Thoracic aorta (tissue), 2 donors: ENCODE measurements at regions not wholly inside any gene's neighbourhood (a gene's known extent, or its start where the extent isn't known, plus 50 kb on each side); places are given as distances from the start of the nearest gene placed in this dataset.

Experiments
- ATAC-seq: fragments of 150-250 bp; one replicate; pipeline ENCODE4 v1.8.0; 2017; ENCODE audit warnings: low read depth; ENCODE audit not compliant: insufficient number of reproducible peaks, low FRiP score
- DNase-seq: peaks from one replicate; pipeline ENCODE4 v3.0.0-alpha.2; 2020; ENCODE audit warnings: low spot score
- H3K27ac ChIP-seq, 2 donors: fragments of 200-600 bp; sonication (generic); 1 replicate in 1 of 2; 2 replicates in 1 of 2; pipeline ENCODE4 v1.5.1; 2016; ENCODE audit warnings: mild to moderate bottlenecking in 2 of 2, moderate library complexity in 2 of 2
- H3K27me3 ChIP-seq: fragments of 200-600 bp; sonication (generic); replicated peaks from 2 replicates; pipeline ENCODE4 v1.6.0; 2016; ENCODE audit warnings: mild to moderate bottlenecking; ENCODE audit not compliant: insufficient read depth
- H3K36me3 ChIP-seq: fragments of 200-600 bp; sonication (generic); one replicate; pipeline ENCODE4 v1.5.1; 2016
- H3K4me1 ChIP-seq, 2 donors: fragments of 200-600 bp; sonication (generic); 1 replicate in 1 of 2; 2 replicates in 1 of 2; pipeline versions ENCODE4 v1.5.1 to v1.6.0; 2016; ENCODE audit warnings: low read depth in 2 of 2, mild to moderate bottlenecking in 1 of 2; ENCODE audit not compliant: control insufficient read depth in 1 of 2
- H3K4me3 ChIP-seq: fragments of 200-600 bp; sonication (generic); 2 replicates; pipeline ENCODE4 v1.5.1; 2016; ENCODE audit warnings: mild to moderate bottlenecking
- H3K9me3 ChIP-seq: fragments of 200-600 bp; sonication (generic); 2 replicates; pipeline ENCODE4 v1.5.1; 2016
- CTCF ChIP-seq: fragments of 200-600 bp; sonication (generic); IDR thresholded peaks from one replicate; pipeline ENCODE4 v1.5.1; 2019; ENCODE audit warnings: antibody characterized with exemption

DNA sequence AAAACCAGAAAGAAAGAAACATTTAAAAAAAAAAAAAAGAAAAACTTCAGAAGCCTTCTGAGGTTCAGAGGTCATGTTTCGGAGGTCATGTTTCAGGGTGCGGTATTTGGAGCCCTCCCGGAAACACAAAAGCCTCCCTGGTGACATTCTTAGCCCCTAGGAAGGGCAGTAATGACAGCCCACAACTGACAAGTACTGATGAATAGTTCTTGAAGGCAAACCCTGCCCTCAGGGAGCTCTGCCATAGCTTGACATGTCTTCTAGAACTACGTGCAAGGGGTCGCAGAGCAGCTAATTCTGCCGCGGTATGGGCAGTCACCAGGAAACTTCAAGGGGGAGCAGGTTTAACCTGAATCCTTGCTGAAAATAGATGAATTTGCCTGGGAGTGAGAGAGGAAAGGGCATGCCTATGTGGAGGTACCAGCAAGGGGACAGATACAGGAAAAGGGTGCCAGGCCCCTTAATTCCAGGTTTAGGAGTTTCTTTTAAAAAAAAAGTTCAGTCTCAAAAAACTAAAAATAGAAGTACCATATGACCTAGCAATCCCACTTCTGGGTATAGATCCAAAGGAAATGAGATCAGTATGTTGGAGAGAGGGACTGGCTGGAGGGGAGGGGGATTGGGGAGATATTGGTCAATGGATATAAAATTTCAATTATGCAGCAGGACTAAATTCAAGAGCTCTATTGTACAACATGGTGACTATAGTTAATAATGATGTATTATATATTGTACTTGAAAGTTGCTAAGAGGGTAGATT, 98.4 kb downstream of the C9orf152 start:
- Histone ChIP-seq H3K4me3 (no peak overlapping the region), H3K36me3 (no peaks in the 10 kb centered on the region), H3K27me3 (no peaks in the 10 kb centered on the region), H3K9me3 (no peaks in the 10 kb centered on the region), H3K27ac (no peak overlapping the region), H3K4me1 (peaks cover 18 to 40% of the 10 kb centered on the region in 2 donors)
- no peak for DNase-seq
- no peak for TF ChIP-seq CTCF
- ATAC-seq = no peak

DNA sequence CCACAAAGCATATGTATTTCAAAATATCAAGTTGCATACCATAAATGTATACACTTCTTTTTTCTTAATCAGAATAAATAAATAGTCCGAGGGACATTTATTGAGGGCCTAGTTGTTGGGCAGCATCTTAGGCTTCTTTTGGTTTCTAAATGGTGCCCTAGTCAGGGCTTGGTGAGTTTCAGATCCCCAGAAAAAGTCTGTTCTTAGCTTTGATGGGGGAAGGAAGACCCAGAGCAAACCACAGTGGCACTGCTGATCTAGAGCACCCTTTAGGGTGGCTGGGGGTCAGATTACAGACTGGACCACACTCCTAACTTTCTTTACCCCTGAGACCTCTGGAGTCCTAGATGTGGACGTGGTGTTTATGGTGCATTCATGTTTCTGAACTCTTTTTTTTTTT, 97.8 kb downstream of the C9orf152 start:
- no peak overlapping the region for H3K27ac ChIP-seq
- H3K4me1 ChIP-seq = peaks cover 20 to 40% of the 10 kb centered on the region in 2 donors
- H3K9me3 ChIP-seq = no peaks in the 10 kb centered on the region
- DNase-seq = no peak
- H3K27me3 ChIP-seq = no peaks in the 10 kb centered on the region
- no peak for ATAC-seq
- no peak overlapping the region for H3K4me3 ChIP-seq
- H3K36me3 ChIP-seq = no peaks in the 10 kb centered on the region
- no peak for TF ChIP-seq CTCF

DNA sequence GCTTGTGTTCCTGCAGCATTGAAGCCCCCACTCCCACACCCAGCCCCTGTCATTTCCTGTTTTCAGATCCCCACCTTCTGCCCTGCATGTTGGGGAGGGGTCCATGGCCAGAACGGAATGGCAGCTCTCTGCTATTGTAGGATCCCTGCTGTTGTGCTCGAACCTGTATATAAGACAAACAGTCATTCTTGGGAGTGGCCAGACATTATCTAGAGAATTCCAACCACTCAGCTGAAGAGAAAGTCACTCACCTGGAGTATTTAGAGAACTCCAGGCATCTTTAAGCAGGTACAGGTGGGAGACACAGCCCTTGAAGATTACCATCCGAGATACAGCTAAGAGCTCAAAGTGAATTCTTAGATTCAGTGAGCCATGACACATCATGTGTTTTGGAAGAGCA, 96.1 kb downstream of the C9orf152 start:
- no peaks in the 10 kb centered on the region for H3K36me3 ChIP-seq
- H3K9me3 ChIP-seq = no peaks in the 10 kb centered on the region
- H3K4me1 ChIP-seq = peaks cover 22 to 39% of the 10 kb centered on the region in 2 donors
- TF ChIP-seq CTCF = no peak
- ATAC-seq = no peak
- H3K4me3 ChIP-seq = no peak overlapping the region
- no peak overlapping the region for H3K27ac ChIP-seq
- no peaks in the 10 kb centered on the region for H3K27me3 ChIP-seq
- DNase-seq = no peak

DNA sequence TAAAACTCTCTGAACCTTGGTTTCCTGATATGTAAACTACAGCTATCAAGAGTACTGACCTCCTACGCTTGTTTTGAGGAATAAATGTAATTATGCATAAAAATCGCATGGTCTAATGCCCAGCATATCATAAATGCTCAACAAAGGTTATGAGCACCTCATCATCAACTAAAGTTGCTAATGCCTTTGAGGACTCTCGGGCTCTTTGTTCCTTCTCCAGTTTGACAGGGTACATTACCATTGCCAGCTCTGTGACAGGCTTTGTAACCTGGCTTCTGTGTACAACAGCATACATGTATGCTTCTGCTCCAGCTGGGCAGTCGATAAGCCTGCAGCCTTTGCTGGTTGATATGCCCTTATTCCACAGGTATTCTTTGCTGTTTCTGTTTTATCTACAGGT, 95.2 kb downstream of the C9orf152 start:
- Histone ChIP-seq H3K4me3 (no peak overlapping the region), H3K4me1 (peaks cover 22 to 38% of the 10 kb centered on the region in 2 donors), H3K27ac (no peak overlapping the region), H3K36me3 (no peaks in the 10 kb centered on the region), H3K27me3 (no peaks in the 10 kb centered on the region), H3K9me3 (no peaks in the 10 kb centered on the region)
- TF ChIP-seq CTCF = no peak
- ATAC-seq = no peak
- DNase-seq = no peak

DNA sequence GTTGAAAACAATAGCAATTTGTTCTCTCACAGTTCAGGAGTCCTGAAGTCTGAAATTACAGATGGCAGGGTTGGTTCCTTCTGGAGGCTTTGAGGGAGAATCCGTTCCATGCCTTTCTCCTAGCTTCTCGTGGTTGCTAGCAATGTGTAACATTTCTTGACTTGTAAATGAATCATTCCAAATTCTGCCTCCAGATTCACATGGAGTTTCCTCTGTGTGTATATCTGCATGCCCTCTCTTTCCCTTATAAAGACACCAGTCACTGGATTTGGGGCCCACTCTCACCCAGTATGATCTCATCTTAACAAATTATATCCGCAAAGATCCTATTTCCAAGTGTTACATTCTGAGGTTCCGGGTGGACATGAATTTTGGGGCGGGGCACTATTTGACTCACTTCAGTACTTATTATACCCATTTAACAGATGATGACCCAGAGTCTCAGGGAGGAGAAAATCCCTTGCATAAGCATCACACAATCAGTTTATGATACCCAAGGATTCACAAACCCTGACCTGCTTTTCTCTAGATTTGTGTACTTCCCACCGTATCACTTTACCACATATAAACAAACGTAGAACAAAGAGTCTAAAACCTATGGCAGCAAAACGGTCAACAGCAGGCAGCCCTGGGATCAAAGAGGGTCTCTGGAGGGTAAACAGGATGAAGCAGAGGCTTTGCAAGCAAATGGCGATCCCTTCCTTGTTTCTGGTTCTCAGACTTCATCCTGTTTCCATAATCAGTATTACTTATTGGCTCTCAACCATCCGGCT, 93.7 kb downstream of the C9orf152 start:
- TF ChIP-seq CTCF = no peak
- DNase-seq (no peak), ATAC-seq (no peak)
- Histone ChIP-seq H3K27me3 (no peaks in the 10 kb centered on the region), H3K27ac (no peak overlapping the region), H3K36me3 (no peaks in the 10 kb centered on the region), H3K9me3 (no peaks in the 10 kb centered on the region), H3K4me3 (no peak overlapping the region), H3K4me1 (peaks cover 22 to 37% of the 10 kb centered on the region in 2 donors)
